Ascending aorta (tissue), 2 donors: ENCODE measurements at regions not wholly inside any gene's neighbourhood (a gene's known extent, or its start where the extent isn't known, plus 50 kb on each side); places are given as distances from the start of the nearest gene placed in this dataset.
"Not testable (repeated sequence)": the region's sequence is repeated elsewhere in the genome, so short reads cannot be mapped to it uniquely, and the experiment has no call there.

ENCODE experiments used
- DNase-seq, 2 donors: peaks; one replicate each; pipeline ENCODE4 v3.0.0-alpha.2; 2019; ENCODE audit warnings: low spot score in 2 of 2
- H3K27ac ChIP-seq, 2 donors: fragments of 200-600 bp; sonication (generic); one replicate each; pipeline ENCODE4 v1.5.1; 2016 to 2017; ENCODE audit warnings: mild to moderate bottlenecking in 1 of 2
- H3K27me3 ChIP-seq: fragments of 200-600 bp; sonication (generic); one replicate; pipeline ENCODE4 v1.5.1; 2017
- H3K36me3 ChIP-seq, 2 donors: fragments of 200-600 bp; sonication (generic); one replicate each; pipeline ENCODE4 v1.5.1; 2016
- H3K4me1 ChIP-seq, 2 donors: fragments of 200-600 bp; sonication (generic); one replicate each; pipeline ENCODE4 v1.5.1; 2016 to 2017; ENCODE audit warnings: mild to moderate bottlenecking in 1 of 2
- H3K4me3 ChIP-seq, 2 donors: fragments of 200-600 bp; sonication (generic); one replicate each; pipeline ENCODE4 v1.5.1; 2016 to 2017; ENCODE audit warnings: mild to moderate bottlenecking in 1 of 2
- H3K9me3 ChIP-seq, 2 donors: fragments of 200-600 bp; sonication (generic); one replicate each; pipeline ENCODE4 v1.5.1; 2016
- CTCF ChIP-seq, 3 experiments: fragments of 200-600 bp in 2 of 3; fragments of 450-650 bp in 1 of 3; sonication (generic) in 2 of 3; IDR thresholded peaks; one replicate each; pipeline ENCODE4 v1.5.1; 2016 to 2019; ENCODE audit warnings: antibody characterized with exemption in 3 of 3, mild to moderate bottlenecking in 1 of 3, moderate library complexity in 1 of 3
- intact Hi-C: fragments of 100-400 bp; cut with DNase I; formaldehyde crosslinking; loops from one replicate; pipeline ENCODE4 v1.15.1; 2023

- intact Hi-C loops: no loop called here
- Histone ChIP-seq H3K27ac (no peak overlapping the region), H3K4me1 (no peaks in the 10 kb centered on the region), H3K27me3 (no peaks in the 10 kb centered on the region), H3K9me3 (no peaks in the 10 kb centered on the region), H3K4me3 (no peak overlapping the region), H3K36me3 (no peaks in the 10 kb centered on the region)
- no peak for DNase-seq
- TF ChIP-seq CTCF (IDR thresholded peaks at IDR 0.05): no peak
These were observed 144.6 kb downstream of the NDFIP2 start for GRCh38 chr13:79625517-79625916.

- Histone ChIP-seq H3K36me3 (no peaks in the 10 kb centered on the region), H3K4me1 (no peaks in the 10 kb centered on the region), H3K9me3 (no peaks in the 10 kb centered on the region), H3K27me3 (no peaks in the 10 kb centered on the region), H3K4me3 (no peak overlapping the region), H3K27ac (no peak overlapping the region)
- TF ChIP-seq CTCF (IDR thresholded peaks at IDR 0.05): no peak
- intact Hi-C loops: no loop called here
- DNase-seq: no peak
These were observed 140.9 kb downstream of the NDFIP2 start for GRCh38 chr13:79621902-79622301.

GRCh38 chr13:79621449-79621848 is 140.5 kb downstream of the NDFIP2 start:
- H3K9me3 ChIP-seq: no peaks in the 10 kb centered on the region
- no peak for DNase-seq
- no peaks in the 10 kb centered on the region for H3K4me1 ChIP-seq
- intact Hi-C loops: no loop called here
- no peak overlapping the region for H3K27ac ChIP-seq
- H3K36me3 ChIP-seq: no peaks in the 10 kb centered on the region
- TF ChIP-seq CTCF (IDR thresholded peaks at IDR 0.05): no peak
- H3K27me3 ChIP-seq: no peaks in the 10 kb centered on the region
- H3K4me3 ChIP-seq: no peak overlapping the region

GRCh38 chr13:79614250-79614918 is 133.4 kb downstream of the NDFIP2 start:
- no peaks in the 10 kb centered on the region for H3K27me3 ChIP-seq
- no peaks in the 10 kb centered on the region for H3K9me3 ChIP-seq
- H3K4me1 ChIP-seq: no peaks in the 10 kb centered on the region
- no peak overlapping the region for H3K27ac ChIP-seq
- no peak overlapping the region for H3K4me3 ChIP-seq
- no peaks in the 10 kb centered on the region for H3K36me3 ChIP-seq
- TF ChIP-seq CTCF (IDR thresholded peaks at IDR 0.05): no peak
- no peak for DNase-seq
- intact Hi-C loops: no loop called here

GRCh38 chr13:79612604-79613003 is 131.6 kb downstream of the NDFIP2 start:
- no peaks in the 10 kb centered on the region for H3K36me3 ChIP-seq
- H3K27me3 ChIP-seq: no peaks in the 10 kb centered on the region
- intact Hi-C loops: no loop called here
- H3K4me1 ChIP-seq: no peaks in the 10 kb centered on the region
- no peaks in the 10 kb centered on the region for H3K9me3 ChIP-seq
- no peak overlapping the region for H3K4me3 ChIP-seq
- H3K27ac ChIP-seq: no peak overlapping the region
- no peak for TF ChIP-seq CTCF (IDR thresholded peaks at IDR 0.05)
- no peak for DNase-seq

GRCh38 chr13:79607895-79608294 is 126.9 kb downstream of the NDFIP2 start:
- H3K4me1 ChIP-seq, H3K27ac ChIP-seq, H3K4me3 ChIP-seq, DNase-seq, intact Hi-C loops, H3K27me3 ChIP-seq, H3K36me3 ChIP-seq, H3K9me3 ChIP-seq: not testable (repeated sequence)
